T-cell (primary cell): ENCODE measurements at regions not wholly inside any gene's neighbourhood (a gene's known extent, or its start where the extent isn't known, plus 50 kb on each side); places are given as distances from the start of the nearest gene placed in this dataset.

Source experiments
- ATAC-seq, 4 experiments: fragments of 200-7000 bp in 3 of 4; fragments of 150-1000 bp in 1 of 4; cut with Tn5 transposase; replicated peaks in 1 of 4; 1 replicate in 3 of 4; 2 replicates in 1 of 4; pipeline ENCODE4 v1.10.0; 2021; ENCODE audit warnings: moderate library complexity in 3 of 4, mild to moderate bottlenecking in 2 of 4, moderate number of reproducible peaks in 1 of 4
- CTCF ChIA-PET, 2 donors: fragments of 300-600 bp; sonication (Branson Sonifier 250); formaldehyde crosslinking; loops; one replicate each; lab custom pipeline; 2022; ENCODE audit warnings: antibody characterized with exemption in 2 of 2; lab: Charles Lee
- POLR2A ChIA-PET, 2 donors: fragments of 300-600 bp; sonication (Branson Sonifier 250); formaldehyde crosslinking; loops; one replicate each; lab custom pipeline; 2022; ENCODE audit warnings: antibody characterized with exemption in 2 of 2; lab: Charles Lee
- DNase-seq, 35 experiments: peaks; one replicate each; pipeline versions ENCODE4 v3.0.0 to v3.0.0-alpha.2; 2013 to 2023
- H3K27ac ChIP-seq: one replicate; pipeline ENCODE4 v1.5.1; 2013; ENCODE audit warnings: low read length
- H3K27me3 ChIP-seq, 2 experiments: replicated peaks in 1 of 2; 1 replicate in 1 of 2; 2 replicates in 1 of 2; pipeline versions ENCODE4 v1.6.1 to v1.7.0; 2013; ENCODE audit warnings: low read length in 1 of 2, mixed read lengths in 1 of 2; ENCODE audit not compliant: control insufficient read depth in 2 of 2, insufficient read depth in 2 of 2; ENCODE audit errors: extremely low read depth in 1 of 2
- H3K36me3 ChIP-seq, 2 donors: 1 replicate in 1 of 2; 2 replicates in 1 of 2; pipeline versions ENCODE4 v1.6.1 to v1.7.0; 2013; ENCODE audit warnings: low read length in 1 of 2; ENCODE audit not compliant: control insufficient read depth in 2 of 2, insufficient read depth in 1 of 2; ENCODE audit errors: extremely low read depth in 1 of 2
- H3K4me1 ChIP-seq, 2 experiments: 1 replicate in 1 of 2; 2 replicates in 1 of 2; pipeline versions ENCODE4 v1.6.1 to v1.7.0; 2013; ENCODE audit warnings: low read length in 2 of 2, mixed read lengths in 1 of 2; ENCODE audit not compliant: insufficient read depth in 2 of 2, control insufficient read depth in 1 of 2; ENCODE audit errors: extremely low read depth in 1 of 2
- H3K4me3 ChIP-seq, 2 donors: 1 replicate in 1 of 2; 2 replicates in 1 of 2; pipeline versions ENCODE4 v1.5.1 to v1.7.0; 2013; ENCODE audit warnings: mild to moderate bottlenecking in 2 of 2, low read length in 1 of 2, moderate library complexity in 1 of 2; ENCODE audit not compliant: control insufficient read depth in 1 of 2; ENCODE audit errors: extremely low read depth in 1 of 2
- H3K9me3 ChIP-seq: 2 replicates; pipeline ENCODE4 v1.7.0; 2013
- H3K27ac Mint-ChIP-seq, 2 donors: one replicate each; pipeline ENCODE4 v1.8.0; 2020 to 2021; ENCODE audit warnings: mild to moderate bottlenecking in 2 of 2, mixed read lengths in 2 of 2
- H3K27me3 Mint-ChIP-seq, 2 donors: one replicate each; pipeline ENCODE4 v1.8.0; 2021 to 2022; ENCODE audit warnings: mixed read lengths in 2 of 2
- H3K36me3 Mint-ChIP-seq: one replicate; pipeline ENCODE4 v1.8.0; 2021; ENCODE audit warnings: mixed read lengths
- H3K4me1 Mint-ChIP-seq, 3 donors: one replicate each; pipeline ENCODE4 v1.8.0; 2020 to 2022; ENCODE audit warnings: mixed read lengths in 3 of 3, mild to moderate bottlenecking in 1 of 3
- H3K4me3 Mint-ChIP-seq, 3 donors: one replicate each; pipeline ENCODE4 v1.8.0; 2020 to 2022; ENCODE audit warnings: mild to moderate bottlenecking in 3 of 3, mixed read lengths in 3 of 3, moderate library complexity in 3 of 3
- H3K9me3 Mint-ChIP-seq, 3 donors: one replicate each; pipeline ENCODE4 v1.8.0; 2020 to 2022; ENCODE audit warnings: mixed read lengths in 3 of 3
- WGBS: methylation state at CpG from one replicate; pipeline ENCODE4 v1.1.5; 2013; ENCODE audit warnings: missing lambda C conversion rate; ENCODE audit not compliant: insufficient coverage; 5-methylcytosine and 5-hydroxymethylcytosine counted together

DNA sequence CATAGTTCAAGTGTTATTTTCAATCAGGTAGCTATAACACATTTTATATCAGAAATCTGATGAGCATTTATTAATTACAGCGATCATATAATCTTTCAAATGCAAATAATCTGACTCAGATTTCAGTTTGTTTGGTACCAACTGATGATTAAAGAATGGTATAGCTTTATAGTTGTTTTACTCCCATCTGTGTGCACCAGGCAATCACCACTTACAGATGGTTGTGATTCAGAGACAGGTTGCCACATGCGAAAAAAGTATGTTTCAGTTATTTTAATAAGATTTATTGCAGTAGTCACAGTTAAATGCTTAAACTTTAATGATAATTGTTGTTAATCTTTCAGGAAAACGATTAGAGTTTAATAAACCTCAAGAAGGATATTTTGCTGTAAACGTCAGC, 155.1 kb upstream of the ARRDC3 start:
- Mint-ChIP-seq H3K27me3 (no peaks in the 10 kb centered on the region), H3K4me3 (no peak overlapping the region), H3K27ac (no peak overlapping the region), H3K9me3 (no peaks in the 10 kb centered on the region), H3K36me3 (no peaks in the 10 kb centered on the region), H3K4me1 (peaks cover 0 to 4% (median 0%) of the 10 kb centered on the region in 3 donors)
- no peak for DNase-seq
- no peaks in the 10 kb centered on the region for H3K9me3 ChIP-seq
- H3K27ac ChIP-seq: no peak overlapping the region
- POLR2A ChIA-PET: no interaction called here
- H3K27me3 ChIP-seq: no peaks in the 10 kb centered on the region
- no CpG with 5 or more reads among the region's 4 CpGs for WGBS
- no peak for ATAC-seq
- CTCF ChIA-PET: no interaction called here
- H3K36me3 ChIP-seq: no peaks in the 10 kb centered on the region
- H3K4me1 ChIP-seq: no peaks in the 10 kb centered on the region
- no peak overlapping the region for H3K4me3 ChIP-seq

DNA sequence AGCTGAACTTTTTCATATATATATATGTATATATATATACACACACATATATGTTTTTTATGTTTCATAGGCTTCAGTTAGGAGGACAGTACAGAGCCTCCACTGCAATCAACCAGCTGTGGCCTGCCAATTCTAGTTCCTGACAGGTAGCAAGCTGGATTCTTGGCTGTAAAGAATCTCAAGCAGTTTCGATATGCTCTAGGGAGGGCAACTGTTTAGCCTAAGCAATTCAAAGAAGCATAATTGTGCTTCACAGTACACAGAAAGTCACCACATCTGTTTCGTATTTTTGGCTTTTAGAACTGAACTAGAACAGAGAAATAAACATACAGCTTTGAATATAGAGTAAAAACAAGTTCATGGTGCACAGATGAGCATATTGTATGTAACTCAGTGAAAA, 152.4 kb upstream of the ARRDC3 start:
- H3K9me3 Mint-ChIP-seq: no peaks in the 10 kb centered on the region
- Histone ChIP-seq H3K27me3 (no peaks in the 10 kb centered on the region), H3K36me3 (no peaks in the 10 kb centered on the region), H3K27ac (no peak overlapping the region), H3K9me3 (no peaks in the 10 kb centered on the region), H3K4me3 (no peak overlapping the region), H3K4me1 (no peaks in the 10 kb centered on the region)
- H3K27ac Mint-ChIP-seq: no peak overlapping the region
- no peaks in the 10 kb centered on the region for H3K36me3 Mint-ChIP-seq
- no peak overlapping the region for H3K4me3 Mint-ChIP-seq
- no peak for ATAC-seq
- WGBS: no CpG with 5 or more reads among the region's 2 CpGs
- DNase-seq: no peak
- POLR2A ChIA-PET: no interaction called here
- CTCF ChIA-PET: no interaction called here
- peaks cover 0 to 4% (median 0%) of the 10 kb centered on the region in 3 donors for H3K4me1 Mint-ChIP-seq
- no peaks in the 10 kb centered on the region for H3K27me3 Mint-ChIP-seq

DNA sequence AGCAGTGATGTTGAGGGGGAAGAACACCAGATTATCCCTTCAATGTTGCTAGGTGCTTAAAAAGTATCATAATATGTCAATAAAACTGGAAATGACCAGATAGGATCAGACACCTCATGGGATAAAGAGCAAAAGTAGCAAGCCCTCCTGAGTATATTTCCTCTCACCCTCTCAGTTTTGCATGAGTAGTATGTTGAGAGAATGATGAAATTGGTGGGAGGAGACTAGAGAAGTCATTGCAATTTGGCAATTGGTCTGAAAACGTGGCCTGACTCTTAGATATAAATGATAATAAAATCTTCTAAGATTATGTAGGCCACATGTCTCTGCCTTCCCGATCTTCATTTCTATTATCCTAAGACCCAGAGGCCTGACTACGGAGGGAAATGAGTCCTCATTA, 151.2 kb upstream of the ARRDC3 start:
- H3K27me3 ChIP-seq: no peaks in the 10 kb centered on the region
- no peak for ATAC-seq
- POLR2A ChIA-PET: no interaction called here

DNA sequence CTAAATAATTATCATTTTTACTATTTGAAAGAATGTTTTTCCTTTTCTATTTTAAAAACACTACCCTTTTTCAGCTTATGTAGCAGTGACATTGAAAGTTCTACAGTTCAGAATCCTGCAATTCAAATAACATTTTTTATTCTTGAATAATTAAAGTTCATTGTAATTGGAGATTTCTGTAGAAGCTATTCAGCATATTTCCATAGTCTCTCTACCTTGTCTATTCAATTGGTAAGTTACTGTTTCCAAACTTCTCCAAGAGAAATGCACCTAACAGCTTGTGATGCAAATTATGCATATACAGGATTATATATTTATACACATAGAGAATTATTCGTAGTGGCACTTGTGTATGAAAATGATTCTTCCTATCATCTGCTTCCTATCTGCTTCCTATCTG, 149.7 kb upstream of the ARRDC3 start:
- H3K27me3 ChIP-seq: no peaks in the 10 kb centered on the region
- no CpG with 5 or more reads among the region's 1 CpG for WGBS
- Mint-ChIP-seq H3K36me3 (no peaks in the 10 kb centered on the region), H3K27ac (no peak overlapping the region), H3K4me1 (peaks cover 0 to 1% (median 0%) of the 10 kb centered on the region in 3 donors), H3K27me3 (no peaks in the 10 kb centered on the region), H3K4me3 (no peak overlapping the region), H3K9me3 (peaks cover 0 to 4% (median 0%) of the 10 kb centered on the region in 3 donors)
- no peak overlapping the region for H3K4me3 ChIP-seq
- H3K9me3 ChIP-seq: no peaks in the 10 kb centered on the region
- POLR2A ChIA-PET: interaction anchor here in 1 of 2 donors (1.0 kb wide), 1 partner anchor 8 kb away, joined by 4 read pairs; no protein-coding TSS in a partner anchor
- no peak overlapping the region for H3K27ac ChIP-seq
- ATAC-seq: no peak
- CTCF ChIA-PET: no interaction called here
- H3K36me3 ChIP-seq: no peaks in the 10 kb centered on the region
- DNase-seq: no peak
- no peaks in the 10 kb centered on the region for H3K4me1 ChIP-seq

More for the DNA sequence above, 151.2 kb upstream of the ARRDC3 start:
- Histone ChIP-seq H3K36me3 (no peaks in the 10 kb centered on the region), H3K9me3 (no peaks in the 10 kb centered on the region), H3K4me1 (no peaks in the 10 kb centered on the region), H3K4me3 (no peak overlapping the region), H3K27ac (no peak overlapping the region)
- Mint-ChIP-seq H3K4me1 (peaks cover 0 to 4% (median 0%) of the 10 kb centered on the region in 3 donors), H3K27ac (no peak overlapping the region), H3K4me3 (no peak overlapping the region), H3K9me3 (peaks cover 0 to 1% (median 0%) of the 10 kb centered on the region in 3 donors), H3K27me3 (no peaks in the 10 kb centered on the region), H3K36me3 (no peaks in the 10 kb centered on the region)
- no CpG with 5 or more reads among the region's 3 CpGs for WGBS
- CTCF ChIA-PET: no interaction called here
- DNase-seq: no peak

DNA sequence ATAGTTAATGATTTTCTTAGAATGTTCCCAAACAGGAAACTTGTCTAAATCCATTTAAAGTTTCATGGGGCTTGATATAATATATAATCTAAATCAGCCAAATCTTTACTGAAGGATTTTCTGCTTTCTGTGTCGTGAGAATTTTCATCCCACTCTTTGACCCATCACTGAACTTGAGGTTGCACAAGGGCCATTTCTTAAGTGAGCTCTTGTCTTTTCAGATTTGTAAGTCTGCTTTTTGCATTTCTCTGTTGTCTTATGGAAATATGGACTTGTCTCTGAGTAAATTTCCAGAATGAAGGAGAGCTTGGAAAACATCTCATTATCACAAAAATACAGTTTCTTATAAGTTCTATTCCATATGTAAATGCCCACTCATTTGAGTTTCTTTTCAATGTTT, 149.2 kb upstream of the ARRDC3 start:
- no peaks in the 10 kb centered on the region for H3K27me3 ChIP-seq
- no peak overlapping the region for H3K27ac ChIP-seq
- Mint-ChIP-seq H3K36me3 (no peaks in the 10 kb centered on the region), H3K27me3 (no peaks in the 10 kb centered on the region), H3K4me3 (no peak overlapping the region), H3K27ac (no peak overlapping the region), H3K9me3 (peaks cover 0 to 4% (median 0%) of the 10 kb centered on the region in 3 donors), H3K4me1 (no peaks in the 10 kb centered on the region)
- no peak overlapping the region for H3K4me3 ChIP-seq
- ATAC-seq: no peak
- no peak for DNase-seq
- H3K36me3 ChIP-seq: no peaks in the 10 kb centered on the region
- H3K4me1 ChIP-seq: no peaks in the 10 kb centered on the region
- CTCF ChIA-PET: no interaction called here
- WGBS: no CpG with 5 or more reads among the region's 1 CpG
- no peaks in the 10 kb centered on the region for H3K9me3 ChIP-seq
- POLR2A ChIA-PET: no interaction called here

DNA sequence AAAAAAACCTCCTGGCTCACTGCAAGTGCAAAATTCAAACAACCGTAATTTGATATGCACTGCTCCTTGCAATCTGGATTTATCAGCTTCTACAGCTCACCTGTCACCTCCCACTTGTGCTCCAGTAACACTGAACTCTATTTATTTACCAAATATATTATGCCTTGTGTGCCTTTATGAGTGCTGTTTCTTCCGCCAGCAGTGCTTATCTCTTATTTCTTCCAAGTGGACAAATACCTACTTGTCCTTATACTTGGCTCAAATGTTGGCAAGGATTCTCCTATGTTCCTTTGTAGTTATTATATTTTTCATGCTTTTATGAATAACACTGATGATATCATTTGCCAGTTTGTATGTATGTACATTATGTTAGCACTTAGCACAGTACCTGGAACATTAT, 145.7 kb upstream of the ARRDC3 start:
- ChIA-PET CTCF (no interaction called here), POLR2A (no interaction called here)
- H3K4me3 Mint-ChIP-seq: no peak overlapping the region
- H3K4me1 Mint-ChIP-seq: no peaks in the 10 kb centered on the region
- no peak overlapping the region for H3K27ac Mint-ChIP-seq
- peaks cover 0 to 4% (median 0%) of the 10 kb centered on the region in 3 donors for H3K9me3 Mint-ChIP-seq
- H3K36me3 Mint-ChIP-seq: no peaks in the 10 kb centered on the region
- no peak for DNase-seq
- no CpG with 5 or more reads among the region's 2 CpGs for WGBS
- no peaks in the 10 kb centered on the region for H3K27me3 Mint-ChIP-seq
- ATAC-seq: no peak
- Histone ChIP-seq H3K9me3 (no peaks in the 10 kb centered on the region), H3K4me1 (no peaks in the 10 kb centered on the region), H3K27ac (no peak overlapping the region), H3K4me3 (no peak overlapping the region), H3K27me3 (no peaks in the 10 kb centered on the region), H3K36me3 (no peaks in the 10 kb centered on the region)

DNA sequence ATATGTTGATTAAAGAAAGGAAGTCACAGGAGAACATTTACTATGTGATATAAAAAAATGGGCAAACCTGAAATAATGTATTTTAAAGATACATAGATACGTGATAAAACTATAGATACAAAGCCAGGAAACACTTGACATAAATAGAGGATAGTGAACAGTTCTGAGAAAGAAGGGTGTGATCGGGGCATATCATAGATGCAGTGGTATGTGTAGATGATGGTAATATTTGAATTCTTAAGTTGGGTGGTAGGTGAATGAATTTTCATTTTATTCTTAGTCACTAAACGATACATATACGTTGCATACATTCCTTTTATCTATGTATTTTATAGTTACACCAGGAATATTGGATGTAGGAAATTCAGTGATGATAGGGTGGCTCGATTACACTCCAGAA, 138.7 kb upstream of the ARRDC3 start:
- H3K27me3 Mint-ChIP-seq: peaks cover 4 to 5% of the 10 kb centered on the region in 2 donors
- DNase-seq: no peak
- Histone ChIP-seq H3K4me1 (no peaks in the 10 kb centered on the region), H3K36me3 (no peaks in the 10 kb centered on the region), H3K4me3 (no peak overlapping the region), H3K27me3 (no peaks in the 10 kb centered on the region), H3K27ac (no peak overlapping the region), H3K9me3 (no peaks in the 10 kb centered on the region)
- WGBS: no CpG with 5 or more reads among the region's 5 CpGs
- POLR2A ChIA-PET: no interaction called here
- H3K9me3 Mint-ChIP-seq: no peaks in the 10 kb centered on the region
- CTCF ChIA-PET: no interaction called here
- H3K4me1 Mint-ChIP-seq: no peaks in the 10 kb centered on the region
- no peaks in the 10 kb centered on the region for H3K36me3 Mint-ChIP-seq
- H3K27ac Mint-ChIP-seq: no peak overlapping the region
- no peak overlapping the region for H3K4me3 Mint-ChIP-seq
- no peak for ATAC-seq
